GM12878 (cell line): ENCODE measurements at regions not wholly inside any gene's neighbourhood (a gene's known extent, or its start where the extent isn't known, plus 50 kb on each side); places are given as distances from the start of the nearest gene placed in this dataset.

ENCODE experiments used
- ATAC-seq: fragments of 200-7000 bp; cut with Tn5 transposase; 3 replicates; pipeline ENCODE4 v1.9.1; 2020; ENCODE audit warnings: mild to moderate bottlenecking, moderate library complexity
- BruUV-seq: library from RNA; stranded (reverse); fragments of 400-500 nt; replicated peaks from 2 replicates; lab custom pipeline; 2021; lab: Mats Ljungman, UMichigan
- CTCF ChIA-PET: fragments of 300-600 bp; sonication (Branson Sonifier 250); formaldehyde crosslinking; extraction: SDS; loops from one replicate; lab custom pipeline; 2021; ENCODE audit warnings: inconsistent platforms; lab: Yijun Ruan, JAX
- POLR2A ChIA-PET: fragments of 350-600 bp; formaldehyde crosslinking; extraction: SDS; loops from one replicate; lab custom pipeline; 2021; ENCODE audit warnings: inconsistent platforms; lab: Charles Lee
- RAD21 ChIA-PET: fragments of 300-600 bp; sonication (Branson Sonifier 250); formaldehyde crosslinking; loops from one replicate; lab custom pipeline; 2023; ENCODE audit warnings: antibody characterized with exemption; ENCODE audit not compliant: unreplicated experiment; lab: Charles Lee
- SMC1A ChIA-PET: fragments of 300-600 bp; sonication (Branson Sonifier 250); formaldehyde crosslinking; loops from one replicate; lab custom pipeline; 2023; ENCODE audit not compliant: unreplicated experiment, uncharacterized antibody; lab: Charles Lee
- DNase-seq: peaks from one replicate; pipeline ENCODE4 v3.0.0-alpha.2; 2011; ENCODE audit warnings: low read depth, low spot score
- FAIRE-seq: peaks from 3 replicates; lab custom pipeline; 2011; peaks lifted over from hg19 to GRCh38; lab: Jason Lieb, UNC
- H2AFZ ChIP-seq: 2 replicates; pipeline ENCODE4 v1.6.0; 2011; ENCODE audit warnings: low read depth, low read length, control low read depth; ENCODE audit not compliant: control insufficient read depth
- H3K27ac ChIP-seq: 2 replicates; pipeline ENCODE4 v1.5.1; 2011; ENCODE audit warnings: control low read depth; ENCODE audit not compliant: control insufficient read depth, insufficient read depth
- H3K27me3 ChIP-seq, 2 experiments: replicated peaks in 1 of 2; 2 replicates each; pipeline versions ENCODE4 v1.6.0 to v1.6.1; 2011; ENCODE audit warnings: low read length in 1 of 2; ENCODE audit not compliant: control insufficient read depth in 2 of 2, insufficient read depth in 2 of 2
- H3K36me3 ChIP-seq, 2 experiments: 2 replicates each; pipeline ENCODE4 v1.5.1; 2011; ENCODE audit warnings: low read length in 1 of 2; ENCODE audit not compliant: control insufficient read depth in 2 of 2, insufficient read depth in 2 of 2
- H3K4me1 ChIP-seq: 2 replicates; pipeline ENCODE4 v1.6.1; 2011; ENCODE audit warnings: mild to moderate bottlenecking, low read length, moderate library complexity, mixed read lengths; ENCODE audit not compliant: control insufficient read depth, insufficient read depth
- H3K4me2 ChIP-seq: 2 replicates; pipeline ENCODE4 v1.6.0; 2011; ENCODE audit warnings: control low read depth; ENCODE audit not compliant: control insufficient read depth, insufficient read depth
- H3K4me3 ChIP-seq: fragments of 200-600 bp; sonication (generic); 2 replicates; pipeline ENCODE4 v1.5.1; 2016
- H3K79me2 ChIP-seq: 2 replicates; pipeline ENCODE4 v1.6.0; 2011; ENCODE audit warnings: low read length; ENCODE audit not compliant: control insufficient read depth, insufficient read depth
- H3K9ac ChIP-seq: 2 replicates; pipeline ENCODE4 v1.8.0; 2011; ENCODE audit warnings: low read length, control low read depth, mixed read lengths; ENCODE audit not compliant: control insufficient read depth, insufficient read depth
- H3K9me3 ChIP-seq: replicated peaks from 3 replicates; pipeline ENCODE4 v1.5.1; 2011; ENCODE audit warnings: mild to moderate bottlenecking, low read length; ENCODE audit not compliant: control insufficient read depth, insufficient read depth
- H4K20me1 ChIP-seq: 2 replicates; pipeline ENCODE4 v1.6.0; 2011; ENCODE audit not compliant: control insufficient read depth, insufficient read depth
- CUX1 ChIP-seq: IDR thresholded peaks from 2 replicates; pipeline ENCODE4 v1.6.1; 2012; ENCODE audit warnings: improper control_type of control experiment, low read depth, low read length; ENCODE audit not compliant: insufficient replicate concordance
- JUNB ChIP-seq: IDR thresholded peaks from 2 replicates; pipeline ENCODE4 v1.6.1; 2016; ENCODE audit warnings: antibody characterized with exemption, mild to moderate bottlenecking
- JUND ChIP-seq: IDR thresholded peaks from 2 replicates; pipeline ENCODE4 v1.6.1; 2012; ENCODE audit warnings: low read depth, mild to moderate bottlenecking, low read length, improper control_type of control experiment, moderate library complexity
- SREBF1 ChIP-seq: IDR thresholded peaks from 2 replicates; pipeline ENCODE4 v1.6.1; 2012; ENCODE audit warnings: mild to moderate bottlenecking, low read length
- WRNIP1 ChIP-seq: IDR thresholded peaks from 2 replicates; pipeline ENCODE4 v1.6.1; 2011; ENCODE audit warnings: low read depth, low read length, improper control_type of control experiment, borderline replicate concordance
- WGBS: methylation state at CpG from one replicate; pipeline ENCODE4 v1.1.6; 2016; ENCODE audit warnings: low lambda C conversion rate; ENCODE audit not compliant: insufficient replicate concordance, insufficient coverage; ENCODE audit errors: missing lambda C conversion rate; 5-methylcytosine and 5-hydroxymethylcytosine counted together
- in situ Hi-C: fragments of 300-500 bp; cut with MboI; formaldehyde crosslinking; loops from 9 replicates; pipeline ENCODE4 v1.14.3; 2018; ENCODE audit warnings: mixed read lengths
- intact Hi-C: fragments of 100-400 bp; cut with micrococcal nuclease; formaldehyde crosslinking; loops from one replicate; pipeline ENCODE4 v1.14.2; 2022; ENCODE audit not compliant: unreplicated experiment
- TF ChIP-seq, protein P1 (sequence below): fragments of 450-650 bp; IDR thresholded peaks from 2 replicates; pipeline ENCODE4 v1.6.1; 2017; ENCODE audit warnings: mild to moderate bottlenecking, moderate library complexity

DNA sequence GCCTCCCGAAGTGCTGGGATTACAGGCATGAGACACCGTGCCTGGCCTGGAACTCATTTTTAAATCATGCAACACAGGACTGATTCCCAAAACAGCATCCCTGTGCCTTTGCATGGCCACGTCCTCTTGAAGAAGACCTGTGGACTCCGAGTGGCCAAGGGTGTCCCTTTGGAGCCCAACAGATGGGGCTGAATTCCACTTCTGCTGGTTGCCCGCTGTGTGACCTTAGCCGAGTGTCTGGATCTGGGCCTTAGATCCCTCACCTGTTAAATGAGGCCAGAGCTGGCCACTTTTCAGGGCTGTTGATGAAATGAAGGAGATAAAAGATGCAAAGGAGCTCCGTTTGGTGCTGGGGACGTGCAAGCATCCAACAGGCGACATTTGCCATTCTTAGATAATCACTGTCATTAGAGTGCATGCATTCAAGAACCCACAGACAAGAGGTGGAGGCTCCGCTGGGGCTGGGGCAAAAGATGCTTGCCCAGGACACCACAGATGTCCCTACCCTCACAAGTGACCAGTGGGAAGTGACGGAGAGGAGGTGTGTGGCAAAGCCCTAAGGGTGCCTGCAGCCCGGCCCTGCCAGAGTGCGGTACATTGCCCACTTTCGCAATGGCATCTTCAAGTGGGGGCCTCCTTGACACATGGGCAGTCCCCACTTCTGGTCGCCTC, 354.1 kb upstream of the TNRC6C start (continued):
- TF ChIP-seq CUX1, result no peak
- no peak for TF ChIP-seq JUND
- TF ChIP-seq, all 136 proteins: peak for 0

DNA sequence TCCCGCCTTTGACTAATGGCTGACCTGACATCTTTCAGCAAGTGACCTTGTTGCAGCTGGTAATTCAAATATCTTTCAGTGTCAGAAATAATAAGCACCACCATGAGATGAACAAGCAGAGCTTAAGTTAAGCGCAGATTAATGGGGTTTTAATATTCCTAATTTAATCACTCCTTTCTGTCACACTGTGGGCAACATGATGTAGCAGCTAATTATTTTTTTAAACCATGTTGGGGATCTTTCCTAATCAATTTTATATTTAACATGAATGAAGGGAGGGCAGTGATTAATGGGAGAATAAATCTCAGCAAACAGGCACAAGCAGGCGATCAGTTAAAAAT, 353.6 kb upstream of the TNRC6C start:
- BruUV-seq, result no TSS peak
- H3K27ac ChIP-seq, result no peak overlapping the region
- no peak overlapping the region for H2AFZ ChIP-seq
- TF ChIP-seq SREBF1, result no peak
- TF ChIP-seq, protein P1, sequence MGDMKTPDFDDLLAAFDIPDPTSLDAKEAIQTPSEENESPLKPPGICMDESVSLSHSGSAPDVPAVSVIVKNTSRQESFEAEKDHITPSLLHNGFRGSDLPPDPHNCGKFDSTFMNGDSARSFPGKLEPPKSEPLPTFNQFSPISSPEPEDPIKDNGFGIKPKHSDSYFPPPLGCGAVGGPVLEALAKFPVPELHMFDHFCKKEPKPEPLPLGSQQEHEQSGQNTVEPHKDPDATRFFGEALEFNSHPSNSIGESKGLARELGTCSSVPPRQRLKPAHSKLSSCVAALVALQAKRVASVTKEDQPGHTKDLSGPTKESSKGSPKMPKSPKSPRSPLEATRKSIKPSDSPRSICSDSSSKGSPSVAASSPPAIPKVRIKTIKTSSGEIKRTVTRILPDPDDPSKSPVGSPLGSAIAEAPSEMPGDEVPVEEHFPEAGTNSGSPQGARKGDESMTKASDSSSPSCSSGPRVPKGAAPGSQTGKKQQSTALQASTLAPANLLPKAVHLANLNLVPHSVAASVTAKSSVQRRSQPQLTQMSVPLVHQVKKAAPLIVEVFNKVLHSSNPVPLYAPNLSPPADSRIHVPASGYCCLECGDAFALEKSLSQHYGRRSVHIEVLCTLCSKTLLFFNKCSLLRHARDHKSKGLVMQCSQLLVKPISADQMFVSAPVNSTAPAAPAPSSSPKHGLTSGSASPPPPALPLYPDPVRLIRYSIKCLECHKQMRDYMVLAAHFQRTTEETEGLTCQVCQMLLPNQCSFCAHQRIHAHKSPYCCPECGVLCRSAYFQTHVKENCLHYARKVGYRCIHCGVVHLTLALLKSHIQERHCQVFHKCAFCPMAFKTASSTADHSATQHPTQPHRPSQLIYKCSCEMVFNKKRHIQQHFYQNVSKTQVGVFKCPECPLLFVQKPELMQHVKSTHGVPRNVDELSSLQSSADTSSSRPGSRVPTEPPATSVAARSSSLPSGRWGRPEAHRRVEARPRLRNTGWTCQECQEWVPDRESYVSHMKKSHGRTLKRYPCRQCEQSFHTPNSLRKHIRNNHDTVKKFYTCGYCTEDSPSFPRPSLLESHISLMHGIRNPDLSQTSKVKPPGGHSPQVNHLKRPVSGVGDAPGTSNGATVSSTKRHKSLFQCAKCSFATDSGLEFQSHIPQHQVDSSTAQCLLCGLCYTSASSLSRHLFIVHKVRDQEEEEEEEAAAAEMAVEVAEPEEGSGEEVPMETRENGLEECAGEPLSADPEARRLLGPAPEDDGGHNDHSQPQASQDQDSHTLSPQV, result no peak
- TF ChIP-seq JUNB, result no peak
- TF ChIP-seq WRNIP1, result no peak
- intact Hi-C loops, result no loop called here
- H3K4me1 ChIP-seq, result peaks cover 2% of the 10 kb centered on the region
- no peak overlapping the region for H3K4me2 ChIP-seq
- H3K79me2 ChIP-seq, result no peaks in the 10 kb centered on the region
- WGBS, result 83% methylated on average over 3 of the region's 3 CpGs
- in situ Hi-C loops, result no loop called here
- H4K20me1 ChIP-seq, result no peaks in the 10 kb centered on the region
- RAD21 ChIA-PET, result no interaction called here
- no peak overlapping the region for H3K4me3 ChIP-seq
- no peaks in the 10 kb centered on the region for H3K27me3 ChIP-seq
- DNase-seq, result no peak
- CTCF ChIA-PET, result no interaction called here
- H3K36me3 ChIP-seq, result no peaks in the 10 kb centered on the region
- H3K9me3 ChIP-seq, result peaks cover 2% of the 10 kb centered on the region; the same call in 1 of the 3 replicates
- SMC1A ChIA-PET, result no interaction called here
- H3K9ac ChIP-seq, result no peak overlapping the region
- FAIRE-seq, result no peak
- ATAC-seq, result no peak
- POLR2A ChIA-PET, result no interaction called here
